Panc1 (cell line): ENCODE measurements at regions not wholly inside any gene's neighbourhood (a gene's known extent, or its start where the extent isn't known, plus 50 kb on each side); places are given as distances from the start of the nearest gene placed in this dataset.

ENCODE experiments used
- ATAC-seq: fragments of 200-7000 bp; cut with Tn5 transposase; 2 replicates; pipeline ENCODE4 v1.9.1; 2020; ENCODE audit warnings: mild to moderate bottlenecking, moderate library complexity
- BruUV-seq: library from RNA; stranded (reverse); fragments of 400-500 nt; replicated peaks from 2 replicates; lab custom pipeline; 2021; lab: Mats Ljungman, UMichigan
- CTCF ChIA-PET: fragments of 300-600 bp; sonication (Branson Sonifier 250); formaldehyde crosslinking; loops from one replicate; lab custom pipeline; 2022; ENCODE audit warnings: antibody characterized with exemption; lab: Charles Lee
- POLR2A ChIA-PET: fragments of 300-600 bp; sonication (Branson Sonifier 250); formaldehyde crosslinking; loops from one replicate; lab custom pipeline; 2022; ENCODE audit warnings: antibody characterized with exemption; lab: Charles Lee
- DNase-seq: peaks from one replicate; pipeline ENCODE4 v3.0.0-alpha.2; 2010; ENCODE audit warnings: low read depth, low spot score
- H3K27ac ChIP-seq: 2 replicates; pipeline ENCODE4 v1.5.1; 2011; ENCODE audit warnings: mild to moderate bottlenecking, low read length, inconsistent platforms
- H3K27me3 ChIP-seq: fragments of 200-500 bp; sonication (Bioruptor generic); 2 replicates; pipeline ENCODE4 v1.6.0; 2014; ENCODE audit warnings: low read length, inconsistent platforms; ENCODE audit not compliant: control insufficient read depth, insufficient read depth
- H3K36me3 ChIP-seq: fragments of 200-500 bp; sonication (Bioruptor generic); 2 replicates; pipeline ENCODE4 v1.5.1; 2014; ENCODE audit warnings: inconsistent platforms, mild to moderate bottlenecking, low read length, moderate library complexity; ENCODE audit not compliant: control insufficient read depth, insufficient read depth
- H3K4me1 ChIP-seq: 2 replicates; pipeline ENCODE4 v1.5.1; 2011; ENCODE audit warnings: inconsistent platforms, mild to moderate bottlenecking, low read length, moderate library complexity; ENCODE audit not compliant: control insufficient read depth, insufficient read depth
- H3K4me3 ChIP-seq, 2 experiments: 2 replicates each; pipeline ENCODE4 v1.5.1; 2011 to 2012; ENCODE audit warnings: low read depth in 2 of 2, low read length in 2 of 2, mild to moderate bottlenecking in 2 of 2, inconsistent platforms in 1 of 2, moderate library complexity in 1 of 2
- H3K9me3 ChIP-seq: fragments of 200-500 bp; sonication (Bioruptor generic); 2 replicates; pipeline ENCODE4 v1.5.1; 2014; ENCODE audit warnings: low read depth, mild to moderate bottlenecking, inconsistent platforms, low read length, moderate library complexity; ENCODE audit not compliant: control insufficient read depth, insufficient read depth
- CTCF ChIP-seq: fragments of 450-650 bp; IDR thresholded peaks from 2 replicates; pipeline ENCODE4 v1.5.1; 2017; ENCODE audit warnings: mild to moderate bottlenecking
- POLR2AphosphoS5 ChIP-seq: IDR thresholded peaks from 2 replicates; pipeline ENCODE4 v1.6.1; 2012; ENCODE audit warnings: mild to moderate bottlenecking, low read depth, low read length, moderate library complexity
- REST ChIP-seq, 2 experiments: IDR thresholded peaks; 2 replicates each; pipeline ENCODE4 v1.6.1; 2011 to 2012; ENCODE audit warnings: low read depth in 2 of 2, control low read depth in 1 of 2, low read length in 1 of 2, mild to moderate bottlenecking in 1 of 2, moderate library complexity in 1 of 2; ENCODE audit not compliant: insufficient read depth in 1 of 2
- SIN3A ChIP-seq: IDR thresholded peaks from 2 replicates; pipeline ENCODE4 v1.6.1; 2012; ENCODE audit warnings: low read depth, mild to moderate bottlenecking, low read length, moderate library complexity, borderline replicate concordance; ENCODE audit not compliant: insufficient read depth
- TCF7L2 ChIP-seq: IDR thresholded peaks from 2 replicates; pipeline ENCODE4 v1.6.1; 2011; ENCODE audit warnings: mild to moderate bottlenecking, low read depth, low read length, inconsistent platforms
- in situ Hi-C: cut with HindIII; loops from 2 replicates; pipeline ENCODE4 v1.10.0; 2016; ENCODE audit warnings: low sequenced_read_pairs, low pct_unique_long_range_greater_than_20kb
- intact Hi-C: fragments of 100-400 bp; cut with micrococcal nuclease; formaldehyde crosslinking; loops from one replicate; pipeline ENCODE4 v1.10.0; 2022; ENCODE audit not compliant: unreplicated experiment

GRCh38 chr16:66278604-66279262 lies 87.8 kb upstream of the CDH5 start:
- BruUV-seq: no TSS peak
- Histone ChIP-seq H3K4me1 (no peaks in the 10 kb centered on the region), H3K4me3 (no peak overlapping the region), H3K9me3 (no peaks in the 10 kb centered on the region), H3K27ac (no peak overlapping the region), H3K27me3 (no peaks in the 10 kb centered on the region), H3K36me3 (no peaks in the 10 kb centered on the region)
- intact Hi-C loops (loop anchor here (10.0 kb wide), 1 partner anchor 1144 kb away; no protein-coding TSS in a partner anchor), in situ Hi-C loops (no loop called here)
- DNase-seq (no peak), ATAC-seq (no peak)
- POLR2A ChIA-PET: no interaction called here
- CTCF ChIA-PET: no interaction called here
- TF ChIP-seq TCF7L2: no peak
- TF ChIP-seq SIN3A: no peak
- TF ChIP-seq REST (IDR thresholded peaks at IDR 0.05; ENCODE audit: insufficient read depth in 1 of 2, low read depth in 2 of 2, low read length in 1 of 2): no peak
- no peak for TF ChIP-seq CTCF
- no peak for TF ChIP-seq POLR2AphosphoS5

GRCh38 chr16:66278111-66278531 lies 88.4 kb upstream of the CDH5 start:
- no TSS peak for BruUV-seq
- CTCF ChIA-PET: no interaction called here
- TF ChIP-seq POLR2AphosphoS5: no peak
- no peak for TF ChIP-seq SIN3A
- TF ChIP-seq CTCF: no peak
- TF ChIP-seq TCF7L2: no peak
- ATAC-seq (no peak), DNase-seq (no peak)
- POLR2A ChIA-PET: no interaction called here
- intact Hi-C loops (loop anchor here (10.0 kb wide), 1 partner anchor 1143 kb away; no protein-coding TSS in a partner anchor), in situ Hi-C loops (no loop called here)
- Histone ChIP-seq H3K36me3 (no peaks in the 10 kb centered on the region), H3K9me3 (no peaks in the 10 kb centered on the region), H3K4me1 (no peaks in the 10 kb centered on the region), H3K27me3 (no peaks in the 10 kb centered on the region), H3K4me3 (no peak overlapping the region), H3K27ac (no peak overlapping the region)
